ENCODE measurements at regions not wholly inside any gene's neighbourhood (a gene's known extent, or its start where the extent isn't known, plus 50 kb on each side); places are given as distances from the start of the nearest gene placed in this dataset.

DNA sequence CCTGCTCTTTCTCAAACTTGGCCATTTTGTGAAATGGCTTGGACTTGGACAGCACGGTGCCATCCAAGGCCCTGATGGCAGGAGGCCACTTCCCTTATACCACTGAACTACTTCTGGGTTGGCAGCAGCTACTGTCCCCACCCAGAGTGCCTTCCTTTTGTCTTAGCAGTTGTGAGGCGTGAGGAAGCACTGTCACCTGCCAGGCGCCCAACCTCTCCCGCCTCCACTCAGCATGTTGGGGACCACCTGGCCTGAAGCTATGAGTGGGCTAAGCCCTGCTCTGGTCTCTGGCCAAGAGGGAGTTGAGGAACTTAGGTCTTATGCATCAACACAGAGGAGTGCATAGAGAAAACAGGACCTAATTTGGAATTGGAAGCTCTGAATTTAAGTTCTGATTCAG is 276.0 kb downstream of the ENC1 start:
- TF ChIP-seq, protein P1, sequence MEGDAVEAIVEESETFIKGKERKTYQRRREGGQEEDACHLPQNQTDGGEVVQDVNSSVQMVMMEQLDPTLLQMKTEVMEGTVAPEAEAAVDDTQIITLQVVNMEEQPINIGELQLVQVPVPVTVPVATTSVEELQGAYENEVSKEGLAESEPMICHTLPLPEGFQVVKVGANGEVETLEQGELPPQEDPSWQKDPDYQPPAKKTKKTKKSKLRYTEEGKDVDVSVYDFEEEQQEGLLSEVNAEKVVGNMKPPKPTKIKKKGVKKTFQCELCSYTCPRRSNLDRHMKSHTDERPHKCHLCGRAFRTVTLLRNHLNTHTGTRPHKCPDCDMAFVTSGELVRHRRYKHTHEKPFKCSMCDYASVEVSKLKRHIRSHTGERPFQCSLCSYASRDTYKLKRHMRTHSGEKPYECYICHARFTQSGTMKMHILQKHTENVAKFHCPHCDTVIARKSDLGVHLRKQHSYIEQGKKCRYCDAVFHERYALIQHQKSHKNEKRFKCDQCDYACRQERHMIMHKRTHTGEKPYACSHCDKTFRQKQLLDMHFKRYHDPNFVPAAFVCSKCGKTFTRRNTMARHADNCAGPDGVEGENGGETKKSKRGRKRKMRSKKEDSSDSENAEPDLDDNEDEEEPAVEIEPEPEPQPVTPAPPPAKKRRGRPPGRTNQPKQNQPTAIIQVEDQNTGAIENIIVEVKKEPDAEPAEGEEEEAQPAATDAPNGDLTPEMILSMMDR (IDR thresholded peaks at IDR 0.05; ENCODE audit: borderline replicate concordance, extremely low read depth, insufficient read depth): no peak
- Histone ChIP-seq H3K9ac (ENCODE audit: low read length in 3 of 3) (no peak overlapping the region), H3K4me3 (ENCODE audit: low read length in 3 of 3) (no peak overlapping the region), H3K4me1 (ENCODE audit: control insufficient read depth in 2 of 3, insufficient read depth in 2 of 3, low read depth in 1 of 3, low read length in 3 of 3) (peaks cover 0 to 2% (median 0%) of the 10 kb centered on the region in 3 donors), H3K27ac (ENCODE audit: low read depth in 2 of 2, low read length in 2 of 2) (no peak overlapping the region), H3K27me3 (ENCODE audit: control insufficient read depth, insufficient read depth, low read length) (no peaks in the 10 kb centered on the region), H3K36me3 (ENCODE audit: control insufficient read depth in 2 of 3, insufficient read depth in 3 of 3, low read length in 3 of 3) (no peaks in the 10 kb centered on the region), H3K9me3 (ENCODE audit: control insufficient read depth in 2 of 3, insufficient read depth in 1 of 3, low read length in 3 of 3) (no peaks in the 10 kb centered on the region)
- no peak for DNase-seq
- intact Hi-C loops (cut with DNase I): no loop called here
- no peak for FAIRE-seq

DNA sequence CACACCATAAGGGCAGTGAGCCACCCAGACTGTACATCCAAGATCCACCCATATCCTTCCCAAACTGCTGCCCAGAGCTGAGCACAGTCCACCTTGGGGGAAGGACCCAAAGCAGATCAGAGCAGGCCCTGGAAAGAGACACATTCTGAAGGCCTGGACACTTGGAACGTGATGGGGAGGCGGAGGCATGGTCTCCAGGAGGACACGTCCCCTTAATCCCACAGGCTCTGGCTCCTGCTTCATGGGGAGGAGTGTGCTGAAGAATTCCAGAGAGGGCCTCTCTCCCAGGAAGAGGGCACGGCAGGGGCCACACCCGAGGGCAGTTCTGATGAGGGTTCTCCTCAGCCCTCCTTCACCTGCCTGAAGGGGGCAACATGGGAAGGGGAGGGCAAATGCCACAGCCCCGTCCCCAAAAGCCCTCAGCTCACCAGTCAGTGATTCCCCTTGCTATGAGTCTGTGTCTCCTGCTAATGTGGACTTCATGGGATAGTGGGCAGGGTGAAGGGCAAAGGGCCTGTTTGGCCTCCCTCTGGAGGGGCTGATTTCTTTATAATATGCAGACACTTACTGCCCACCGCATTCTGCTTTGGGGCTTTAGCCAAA is 276.8 kb downstream of the ENC1 start:
- Histone ChIP-seq H3K9ac (ENCODE audit: low read length in 3 of 3) (no peak overlapping the region), H3K27me3 (ENCODE audit: control insufficient read depth, insufficient read depth, low read length) (no peaks in the 10 kb centered on the region), H3K27ac (ENCODE audit: low read depth in 2 of 2, low read length in 2 of 2) (no peak overlapping the region), H3K4me1 (ENCODE audit: control insufficient read depth in 2 of 3, insufficient read depth in 2 of 3, low read depth in 1 of 3, low read length in 3 of 3) (peaks cover 0 to 2% (median 0%) of the 10 kb centered on the region in 3 donors), H3K9me3 (ENCODE audit: control insufficient read depth in 2 of 3, insufficient read depth in 1 of 3, low read length in 3 of 3) (no peaks in the 10 kb centered on the region), H3K4me3 (ENCODE audit: low read length in 3 of 3) (no peak overlapping the region), H3K36me3 (ENCODE audit: control insufficient read depth in 2 of 3, insufficient read depth in 3 of 3, low read length in 3 of 3) (no peaks in the 10 kb centered on the region)
- FAIRE-seq: no peak
- DNase-seq: no peak
- TF ChIP-seq, protein P1 (IDR thresholded peaks at IDR 0.05; ENCODE audit: borderline replicate concordance, extremely low read depth, insufficient read depth): no peak
- intact Hi-C loops (cut with DNase I): no loop called here

- no peak for DNase-seq
- intact Hi-C loops (cut with DNase I): no loop called here
- no peak for FAIRE-seq
- no peak overlapping the region for H3K9ac ChIP-seq (ENCODE audit: low read length in 3 of 3)
- TF ChIP-seq, protein P1 (IDR thresholded peaks at IDR 0.05; ENCODE audit: borderline replicate concordance, extremely low read depth, insufficient read depth): no peak
- no peaks in the 10 kb centered on the region for H3K27me3 ChIP-seq (ENCODE audit: control insufficient read depth, insufficient read depth, low read length)
- no peaks in the 10 kb centered on the region for H3K9me3 ChIP-seq (ENCODE audit: control insufficient read depth in 2 of 3, insufficient read depth in 1 of 3, low read length in 3 of 3)
- H3K4me3 ChIP-seq (ENCODE audit: low read length in 3 of 3): no peak overlapping the region
- peaks cover 0 to 2% (median 0%) of the 10 kb centered on the region in 3 donors for H3K4me1 ChIP-seq (ENCODE audit: control insufficient read depth in 2 of 3, insufficient read depth in 2 of 3, low read depth in 1 of 3, low read length in 3 of 3)
- no peaks in the 10 kb centered on the region for H3K36me3 ChIP-seq (ENCODE audit: control insufficient read depth in 2 of 3, insufficient read depth in 3 of 3, low read length in 3 of 3)
- no peak overlapping the region for H3K27ac ChIP-seq (ENCODE audit: low read depth in 2 of 2, low read length in 2 of 2)
Observed at GRCh38 chr5:74361406-74362358, 278.8 kb downstream of the ENC1 start.

All from kidney (tissue), 13 donors.